ENCODE measurements at regions not wholly inside any gene's neighbourhood (a gene's known extent, or its start where the extent isn't known, plus 50 kb on each side); places are given as distances from the start of the nearest gene placed in this dataset.

GRCh38 chr15:56307180-56307579 lies 58.0 kb upstream of the TEX9 start:
- DNase-seq (ENCODE audit: low read depth), result no peak

GRCh38 chr15:56298723-56299122 lies 55.0 kb upstream of the RFX7 start:
- no peak for DNase-seq (ENCODE audit: low read depth)

- DNase-seq (ENCODE audit: low read depth), result peak; percentile 8
Observed at GRCh38 chr15:56295433-56295832, 51.8 kb upstream of the RFX7 start.

GRCh38 chr15:56293495-56294292 lies 50.0 kb upstream of the RFX7 start:
- DNase-seq (ENCODE audit: low read depth), result no peak
